BJ (cell line): ENCODE measurements at regions not wholly inside any gene's neighbourhood (a gene's known extent, or its start where the extent isn't known, plus 50 kb on each side); places are given as distances from the start of the nearest gene placed in this dataset.
"Not testable (repeated sequence)": the region's sequence is repeated elsewhere in the genome, so short reads cannot be mapped to it uniquely, and the experiment has no call there.

ENCODE experiments used
- CTCF ChIA-PET: fragments of 350-600 bp; formaldehyde crosslinking; extraction: SDS; loops from one replicate; lab custom pipeline; 2021; ENCODE audit warnings: antibody characterized with exemption, inconsistent platforms; lab: Yijun Ruan, JAX
- POLR2A ChIA-PET: fragments of 300-600 bp; sonication (Branson Sonifier 250); formaldehyde crosslinking; extraction: SDS; loops from one replicate; lab custom pipeline; 2021; ENCODE audit warnings: antibody characterized with exemption; lab: Charles Lee
- DNase-seq: peaks from one replicate; pipeline ENCODE4 v3.0.0-alpha.2; 2011; ENCODE audit warnings: low read depth
- H3K27me3 ChIP-seq: 2 replicates; pipeline ENCODE4 v1.6.0; 2011; ENCODE audit warnings: low read length; ENCODE audit not compliant: control insufficient read depth, insufficient read depth
- H3K36me3 ChIP-seq: 2 replicates; pipeline ENCODE4 v1.5.1; 2011; ENCODE audit warnings: low read length; ENCODE audit not compliant: control insufficient read depth, insufficient read depth
- H3K4me3 ChIP-seq: 2 replicates; pipeline ENCODE4 v1.5.1; 2011; ENCODE audit warnings: low read depth, mild to moderate bottlenecking, control low read depth, low read length
- CTCF ChIP-seq: IDR thresholded peaks from 2 replicates; pipeline ENCODE4 v1.5.1; 2011; ENCODE audit warnings: low read depth, mild to moderate bottlenecking, control low read depth, inconsistent platforms, low read length, moderate library complexity; ENCODE audit not compliant: insufficient read depth

- ChIA-PET POLR2A (no interaction called here), CTCF (no interaction called here)
- no peak overlapping the region for H3K4me3 ChIP-seq
- DNase-seq = no peak
- H3K36me3 ChIP-seq = no peaks in the 10 kb centered on the region
- no peak for TF ChIP-seq CTCF
- H3K27me3 ChIP-seq = no peaks in the 10 kb centered on the region
These were observed 95.9 kb upstream of the HGF start for GRCh38 chr7:81865754-81866153.

GRCh38 chr7:81859433-81859832 is 89.6 kb upstream of the HGF start:
- Histone ChIP-seq H3K27me3 (no peaks in the 10 kb centered on the region), H3K36me3 (no peaks in the 10 kb centered on the region), H3K4me3 (no peak overlapping the region)
- POLR2A ChIA-PET = no interaction called here
- CTCF ChIA-PET = interaction anchor here (0.6 kb wide), 1 partner anchor 89 kb away, joined by 3 read pairs; no protein-coding TSS in a partner anchor
- no peak for DNase-seq
- TF ChIP-seq CTCF = no peak

- H3K4me3 ChIP-seq, DNase-seq, CTCF ChIA-PET, H3K36me3 ChIP-seq, H3K27me3 ChIP-seq, POLR2A ChIA-PET: not testable (repeated sequence)
These were observed 89.0 kb upstream of the HGF start for GRCh38 chr7:81858820-81859219.

- no peak overlapping the region for H3K4me3 ChIP-seq
- CTCF ChIA-PET = no interaction called here
- H3K27me3 ChIP-seq = no peaks in the 10 kb centered on the region
- POLR2A ChIA-PET = no interaction called here
- no peak for DNase-seq
- no peak for TF ChIP-seq CTCF
- H3K36me3 ChIP-seq = no peaks in the 10 kb centered on the region
These were observed 87.5 kb upstream of the HGF start for GRCh38 chr7:81857385-81857784.

GRCh38 chr7:81854518-81854917 is 84.7 kb upstream of the HGF start:
- no peak for TF ChIP-seq CTCF
- Histone ChIP-seq H3K4me3 (no peak overlapping the region), H3K36me3 (no peaks in the 10 kb centered on the region), H3K27me3 (no peaks in the 10 kb centered on the region)
- no peak for DNase-seq
- ChIA-PET POLR2A (no interaction called here), CTCF (interaction anchor here (1.1 kb wide), 1 partner anchor 9 kb away, joined by 3 read pairs; no protein-coding TSS in a partner anchor)

GRCh38 chr7:81852701-81853100 is 82.9 kb upstream of the HGF start:
- POLR2A ChIA-PET = no interaction called here
- no peaks in the 10 kb centered on the region for H3K36me3 ChIP-seq
- no peak for DNase-seq
- no peak for TF ChIP-seq CTCF
- H3K4me3 ChIP-seq = no peak overlapping the region
- CTCF ChIA-PET = no interaction called here
- no peaks in the 10 kb centered on the region for H3K27me3 ChIP-seq
